Epithelial cell of prostate (primary cell): ENCODE measurements at regions not wholly inside any gene's neighbourhood (a gene's known extent, or its start where the extent isn't known, plus 50 kb on each side); places are given as distances from the start of the nearest gene placed in this dataset.

Experiments used
- DNase-seq: peaks from one replicate; pipeline ENCODE4 v3.0.0-alpha.2; 2011; ENCODE audit warnings: low read depth, low spot score
- H3K27ac ChIP-seq: fragments of 450-650 bp; 2 replicates; pipeline ENCODE4 v1.5.1; 2017; ENCODE audit warnings: mild to moderate bottlenecking

DNA sequence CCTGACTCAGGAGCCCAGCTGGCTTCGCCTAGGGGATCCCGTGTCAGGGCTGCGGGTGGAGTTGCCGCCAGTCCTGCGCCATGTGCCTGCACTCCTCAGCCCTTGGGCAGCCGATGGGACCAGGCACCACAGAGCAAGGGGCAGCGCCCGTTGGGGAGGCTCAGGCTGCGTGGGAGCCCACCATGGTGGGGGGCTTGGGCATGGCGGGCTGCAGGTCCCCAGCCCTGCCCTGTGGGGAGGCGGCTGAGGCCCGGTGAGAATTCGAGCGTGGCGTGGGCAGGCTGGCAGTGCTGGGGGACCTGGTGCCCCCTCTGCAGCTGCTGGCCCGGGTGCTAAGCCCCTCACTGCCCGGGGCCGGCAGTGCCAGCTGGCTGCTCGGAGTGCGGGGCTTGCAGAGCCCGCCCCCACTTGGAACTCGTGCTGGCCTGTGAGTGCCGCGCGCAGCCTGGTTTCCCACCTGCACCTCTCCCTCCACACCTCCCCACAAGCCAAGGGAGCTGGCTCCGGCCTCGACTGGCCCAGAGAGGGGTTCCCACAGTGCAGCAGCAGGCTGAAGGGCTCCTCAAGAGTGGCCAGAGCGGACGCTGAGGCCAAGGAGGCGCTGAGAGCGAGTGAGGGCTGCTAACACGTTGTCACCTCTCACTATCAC is 135.1 kb upstream of the SEL1L start:
- no peak overlapping the region for H3K27ac ChIP-seq
- no peak for DNase-seq

DNA sequence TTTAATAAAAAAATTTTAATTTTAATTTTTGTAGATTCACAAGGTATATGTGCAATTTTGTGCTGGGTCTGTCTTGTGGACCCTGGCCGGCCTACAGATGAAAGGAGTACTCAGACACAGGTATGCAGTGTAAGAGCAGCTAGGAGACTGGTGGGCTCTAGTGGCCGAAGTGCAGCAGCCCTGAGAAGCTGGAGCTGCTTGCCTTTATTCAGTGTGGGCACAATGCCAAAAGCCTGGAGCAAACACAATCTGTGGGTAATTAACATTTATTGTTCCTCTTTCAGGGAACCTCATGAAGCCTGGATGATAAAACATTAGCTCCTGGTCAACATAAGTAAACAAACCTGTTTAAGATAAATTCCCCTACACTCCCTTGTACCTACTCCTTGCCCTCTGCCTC is 135.7 kb upstream of the SEL1L start:
- no peak for DNase-seq
- no peak overlapping the region for H3K27ac ChIP-seq

DNA sequence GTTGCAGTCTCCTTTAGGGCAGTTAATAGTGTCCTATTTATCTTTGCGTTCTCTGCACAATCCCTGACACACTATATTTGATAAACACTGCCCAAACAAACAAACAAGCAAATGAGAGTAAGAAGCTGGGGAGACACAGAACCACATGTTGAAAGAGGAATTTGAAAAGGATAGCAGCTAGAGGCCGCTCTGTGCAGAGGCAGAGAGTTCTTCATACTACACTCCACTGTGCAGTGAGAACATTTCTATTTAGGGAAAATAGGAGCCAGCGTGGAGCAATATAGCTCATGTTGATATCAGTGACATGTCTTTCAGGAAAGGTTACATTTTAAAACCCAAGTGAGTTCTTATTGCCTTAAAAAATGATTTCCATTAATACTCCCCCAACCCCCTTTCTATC is 140.3 kb upstream of the SEL1L start:
- H3K27ac ChIP-seq: no peak overlapping the region
- DNase-seq: no peak

DNA sequence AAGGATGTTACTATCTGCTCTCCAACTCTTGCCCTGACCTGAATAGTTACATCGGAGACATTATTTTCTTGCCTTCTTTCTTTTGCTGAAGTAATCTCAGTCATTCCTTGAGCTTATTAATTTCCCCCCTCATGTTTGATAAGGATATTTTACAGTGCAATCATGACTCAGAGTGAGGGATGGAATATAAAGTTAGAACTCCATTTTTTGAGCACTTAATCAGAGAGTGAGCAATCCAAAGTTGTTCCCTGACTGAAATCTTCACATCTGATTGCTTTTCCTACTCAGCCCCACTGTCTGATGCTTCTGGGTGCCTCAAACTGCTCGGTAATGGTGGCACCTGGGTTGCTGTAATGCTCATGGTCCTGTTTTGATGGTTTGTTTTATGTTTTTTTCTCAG is 142.7 kb upstream of the SEL1L start:
- no peak overlapping the region for H3K27ac ChIP-seq
- DNase-seq: no peak

DNA sequence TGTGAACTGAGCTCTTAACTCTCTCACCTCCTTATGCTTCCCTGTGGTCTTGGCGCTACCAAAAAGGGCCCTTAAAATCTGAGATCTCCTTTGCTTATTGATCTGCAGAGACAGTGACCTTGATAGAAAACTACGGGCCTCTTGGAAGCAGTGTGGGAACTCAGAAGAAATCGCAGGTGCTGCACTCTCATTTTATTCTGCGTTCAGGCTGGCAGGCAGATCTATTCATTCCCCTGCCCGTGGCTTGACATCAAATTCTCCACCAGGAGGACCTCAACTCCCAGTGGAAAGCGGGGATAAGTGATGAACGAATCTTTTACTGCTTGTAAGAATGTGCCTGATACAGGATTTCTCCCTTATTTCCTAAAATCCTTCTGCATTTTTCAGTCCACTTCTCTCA is 143.2 kb upstream of the SEL1L start:
- H3K27ac ChIP-seq: no peak overlapping the region

DNA sequence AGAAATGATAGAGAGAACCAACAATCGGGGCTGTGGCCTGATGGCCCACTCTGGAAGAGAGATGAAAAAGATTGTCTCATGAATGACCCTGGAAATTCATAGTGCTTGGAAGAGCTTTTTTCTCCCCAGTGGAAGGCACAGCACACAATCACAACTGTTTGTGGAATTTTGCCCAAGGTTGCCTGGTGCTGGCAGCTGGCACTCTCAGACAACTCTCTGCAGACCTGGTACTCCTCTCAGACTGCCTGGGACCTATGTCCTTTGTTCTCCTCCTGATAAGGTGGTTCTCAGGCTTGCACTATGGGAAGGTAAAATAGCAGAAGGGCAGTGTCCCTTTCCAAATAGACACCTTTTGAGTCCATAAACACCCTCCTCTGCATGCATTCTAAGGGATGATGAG is 144.1 kb upstream of the SEL1L start:
- no peak overlapping the region for H3K27ac ChIP-seq
- DNase-seq: no peak

More for the DNA sequence above, 143.2 kb upstream of the SEL1L start:
- DNase-seq: no peak

DNA sequence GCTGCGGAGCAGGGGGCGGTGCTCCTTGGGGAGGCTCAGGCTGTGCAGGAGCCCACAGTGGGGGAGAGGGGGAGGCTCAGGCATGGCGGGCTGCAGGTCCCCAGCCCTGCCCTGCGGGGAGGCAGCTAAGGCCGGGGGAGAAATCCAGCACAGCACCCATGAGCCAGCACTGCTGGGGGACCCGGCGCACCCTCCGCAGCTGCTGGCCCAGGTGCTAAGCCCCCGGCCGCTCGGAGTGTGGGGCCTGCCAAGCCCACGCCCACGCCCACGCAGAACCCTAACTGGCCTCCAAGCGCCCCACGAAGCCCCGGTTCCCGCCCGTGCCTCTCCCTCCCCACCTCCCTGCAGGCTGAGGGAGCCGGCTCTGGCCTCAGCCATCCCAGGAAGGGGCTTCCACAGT is 145.6 kb upstream of the SEL1L start:
- DNase-seq: no peak
- no peak overlapping the region for H3K27ac ChIP-seq

DNA sequence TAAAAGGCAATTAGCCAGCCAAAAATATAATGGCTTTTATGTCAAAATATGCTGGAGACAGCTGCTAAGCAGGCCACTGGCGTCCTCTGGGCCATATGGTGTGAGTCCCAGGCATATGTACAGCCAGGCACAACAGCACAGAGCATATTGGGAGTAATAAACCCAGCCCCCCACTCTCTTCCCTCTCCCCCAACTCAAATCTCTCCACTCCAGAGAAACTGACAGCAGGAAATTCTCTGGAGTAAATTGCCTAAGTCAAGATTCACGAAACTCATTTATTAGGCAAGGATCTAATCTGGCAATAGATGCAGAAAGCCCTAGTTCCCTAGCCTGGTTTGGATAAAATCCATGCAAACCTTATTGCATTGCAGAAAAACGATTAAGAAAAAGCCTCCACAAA is 147.9 kb upstream of the SEL1L start:
- no peak for DNase-seq
- H3K27ac ChIP-seq: no peak overlapping the region

DNA sequence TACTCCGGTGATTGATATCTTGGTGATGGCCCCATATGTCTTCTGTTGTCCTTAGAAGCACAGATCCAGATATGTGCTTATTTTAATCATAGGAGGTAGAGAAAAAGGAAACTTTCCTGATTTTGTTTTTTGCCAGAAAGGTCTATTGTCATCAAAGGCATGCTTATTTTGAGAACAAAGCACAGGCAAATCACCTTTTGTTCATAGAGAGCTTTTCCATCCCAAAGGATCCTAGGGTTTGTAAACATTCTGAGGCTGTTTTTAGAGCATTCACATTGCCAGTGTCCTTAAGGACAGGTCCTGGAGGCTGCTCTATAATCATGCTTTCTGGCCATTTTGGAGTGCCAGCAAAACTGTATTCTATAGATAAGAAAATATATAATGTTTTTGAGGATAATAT is 148.5 kb upstream of the SEL1L start:
- no peak for DNase-seq

DNA sequence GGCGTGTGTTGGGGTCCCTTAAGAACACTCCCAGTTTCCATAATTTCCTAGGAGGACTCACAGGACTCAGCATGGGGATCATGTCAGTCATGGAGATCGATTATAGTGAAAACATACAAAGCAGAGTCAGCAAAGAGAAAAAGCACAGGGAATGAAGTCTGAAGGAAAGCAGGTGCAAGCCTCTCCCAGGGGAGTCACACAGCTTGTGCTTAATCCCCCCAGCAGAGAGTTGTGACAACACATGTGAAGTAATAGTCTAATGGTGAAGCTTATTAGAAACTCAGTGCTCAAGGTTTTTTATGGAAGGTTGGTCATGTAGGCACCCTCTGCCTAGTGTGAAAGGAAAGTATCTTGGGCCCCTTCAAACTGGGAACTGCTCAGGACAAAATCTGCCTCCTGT is 149.0 kb upstream of the SEL1L start:
- no peak overlapping the region for H3K27ac ChIP-seq
- DNase-seq: no peak

More for the DNA sequence above, 148.5 kb upstream of the SEL1L start:
- H3K27ac ChIP-seq: no peak overlapping the region

DNA sequence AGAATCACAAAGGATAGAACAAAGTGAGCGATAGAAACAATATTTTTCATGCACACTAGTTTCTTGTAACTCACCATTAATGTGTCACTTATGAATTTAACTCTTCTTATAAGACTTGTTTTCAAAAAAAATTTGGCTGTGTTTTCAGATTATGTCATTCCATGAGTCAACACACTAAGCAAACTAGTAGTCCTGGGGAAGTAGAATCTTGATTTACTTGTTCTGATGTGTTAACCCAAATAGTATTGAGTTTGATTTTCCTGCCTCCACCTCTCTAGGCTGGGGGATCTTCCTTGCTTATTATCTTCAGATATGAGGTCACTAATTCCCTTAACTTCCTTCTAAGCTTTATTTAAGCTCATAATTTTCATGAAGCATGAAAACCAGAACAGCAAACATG is 151.0 kb upstream of the SEL1L start:
- DNase-seq: peak; percentile 12

DNA sequence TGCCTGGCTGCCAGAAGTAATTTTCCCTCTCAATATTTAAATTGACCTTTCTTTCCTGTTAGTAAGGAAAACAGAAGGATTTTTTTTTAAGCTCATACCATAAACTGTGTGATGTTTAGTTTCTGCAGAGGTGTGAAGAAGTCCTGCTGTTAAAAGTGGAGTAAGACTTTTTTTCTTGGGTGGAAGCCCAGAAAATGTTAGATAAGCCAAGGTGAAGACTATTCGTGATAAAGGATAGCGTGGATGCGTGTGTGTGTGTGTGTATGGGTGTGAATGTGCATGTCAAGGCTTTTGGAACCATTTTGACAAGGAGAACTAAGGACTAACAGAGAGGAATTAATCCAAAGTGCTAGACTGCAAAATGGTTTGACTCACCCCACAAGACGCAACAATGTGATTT is 152.9 kb upstream of the SEL1L start:
- no peak for DNase-seq
- no peak overlapping the region for H3K27ac ChIP-seq

More for the DNA sequence above, 151.0 kb upstream of the SEL1L start:
- H3K27ac ChIP-seq: no peak overlapping the region

DNA sequence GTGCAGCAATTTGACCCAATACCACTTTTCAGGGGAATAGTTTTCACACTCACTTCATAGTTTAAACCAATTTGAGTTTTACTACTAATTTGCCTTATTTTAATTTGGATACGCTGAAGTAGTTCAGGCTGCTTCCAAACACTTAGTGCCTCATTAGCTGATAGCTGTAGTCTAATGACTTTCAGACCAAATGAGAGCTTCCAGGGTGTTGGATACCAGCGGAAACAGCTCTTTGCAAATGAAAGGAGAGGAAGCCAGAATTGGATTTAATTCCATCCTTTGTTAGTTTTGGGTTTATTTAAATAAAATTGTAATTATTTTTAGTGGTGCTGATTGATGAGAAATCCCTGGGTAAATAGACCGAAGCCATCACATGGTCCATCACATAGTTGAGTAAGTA is 158.3 kb upstream of the SEL1L start:
- DNase-seq: no peak
- no peak overlapping the region for H3K27ac ChIP-seq

DNA sequence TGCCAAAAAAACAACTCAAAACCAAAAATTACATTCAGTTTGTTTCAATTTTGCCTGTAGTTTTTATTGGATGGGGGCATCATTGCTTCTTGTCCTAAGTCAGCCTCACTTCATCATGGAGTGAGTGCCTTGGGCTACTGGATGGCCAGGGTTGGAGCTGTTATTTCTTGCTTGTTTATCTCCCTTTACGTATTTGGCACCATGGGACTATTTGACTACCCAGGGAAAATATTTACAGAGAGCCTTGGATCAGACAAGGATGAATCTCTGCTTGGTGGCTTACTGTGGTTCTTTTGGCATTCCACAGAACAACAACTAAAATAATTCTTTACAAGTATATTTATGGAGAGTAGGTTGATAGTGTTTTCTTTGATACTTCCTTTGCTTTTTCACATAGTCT is 160.8 kb upstream of the SEL1L start:
- no peak for DNase-seq
- H3K27ac ChIP-seq: no peak overlapping the region

DNA sequence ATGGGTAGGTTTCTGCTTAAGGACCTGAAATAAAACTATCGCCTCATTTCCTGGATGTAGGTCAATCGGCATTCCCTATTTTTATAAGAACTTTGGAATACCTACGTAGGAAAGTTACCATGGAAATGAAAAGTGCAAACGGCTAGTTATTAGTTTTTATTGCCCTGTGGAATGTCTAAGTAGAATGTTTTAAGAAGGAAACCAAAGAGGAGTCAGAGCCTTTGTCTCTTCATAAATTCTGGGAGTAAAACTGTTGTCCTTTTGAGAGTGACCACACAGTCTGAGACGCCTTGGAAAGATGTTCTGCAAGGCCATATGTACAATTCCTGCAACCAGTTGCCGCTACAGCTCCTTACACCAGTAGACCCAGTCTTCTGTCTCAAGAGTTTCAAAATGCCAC is 176.0 kb upstream of the SEL1L start:
- no peak overlapping the region for H3K27ac ChIP-seq
- DNase-seq: no peak

DNA sequence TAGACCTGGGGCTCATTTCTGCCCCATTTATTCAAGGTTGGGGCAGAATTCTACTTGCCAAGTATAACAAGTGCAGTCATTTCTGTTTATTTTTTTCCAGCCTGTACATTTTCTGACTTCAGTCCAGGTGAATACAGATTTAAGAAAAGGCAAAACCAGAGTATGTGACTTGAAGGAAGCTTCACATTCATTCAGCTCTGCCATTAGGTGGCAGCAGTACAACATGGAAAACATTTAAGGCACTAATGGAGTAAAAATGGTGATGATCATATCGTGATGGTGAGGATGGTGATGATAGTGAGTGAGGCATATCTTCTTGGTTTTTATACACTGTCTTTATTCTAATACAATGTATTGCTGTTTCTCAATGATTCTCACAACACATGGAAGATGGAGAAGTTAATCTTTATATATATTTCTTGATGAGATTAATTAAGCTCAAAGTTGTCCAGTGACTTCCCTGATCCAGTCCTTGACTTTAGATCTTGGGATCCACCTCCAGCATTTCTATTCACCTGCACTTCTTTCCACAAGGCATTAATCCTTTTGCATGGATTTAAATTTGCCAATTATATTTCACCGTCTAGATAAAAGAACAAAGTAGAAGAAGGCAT is 176.7 kb upstream of the SEL1L start:
- no peak for DNase-seq
- no peak overlapping the region for H3K27ac ChIP-seq

DNA sequence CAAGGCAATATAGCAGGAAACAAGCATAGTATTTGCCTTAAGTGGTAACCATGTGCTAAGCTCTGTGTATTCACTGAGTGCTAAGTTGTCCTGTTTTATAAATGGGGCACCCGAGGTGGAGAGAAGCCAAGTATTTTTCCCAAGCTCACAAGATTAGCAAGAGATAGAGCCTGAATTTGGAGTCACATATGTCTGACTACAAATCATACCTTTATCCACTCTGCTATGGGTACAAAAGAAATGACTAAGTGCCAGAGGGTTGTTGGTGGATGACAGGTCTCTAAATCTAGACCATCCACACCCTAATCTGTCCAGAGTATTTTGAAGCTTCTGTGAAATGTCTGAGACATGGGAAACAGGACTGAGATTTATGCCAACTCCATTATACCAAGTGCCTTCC is 182.1 kb upstream of the SEL1L start:
- no peak overlapping the region for H3K27ac ChIP-seq
- no peak for DNase-seq

DNA sequence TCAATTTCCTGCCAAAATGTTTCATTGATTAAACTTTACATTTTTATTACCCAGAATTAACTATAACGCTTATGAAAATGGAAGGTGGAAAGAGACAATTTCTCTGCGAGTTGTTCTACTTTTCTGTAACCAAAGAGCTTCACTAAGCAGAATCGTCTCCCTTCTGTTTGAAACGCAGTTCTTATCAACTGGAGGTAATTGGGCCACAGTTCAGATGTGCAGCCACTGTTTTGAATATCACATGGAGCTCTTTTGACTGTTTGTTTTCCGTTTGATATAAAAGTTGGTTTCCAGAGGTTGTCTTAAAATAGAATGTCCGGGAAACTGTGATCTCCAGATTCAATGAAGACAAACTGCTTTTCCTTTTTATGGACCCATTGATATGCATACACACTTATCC is 183.3 kb upstream of the SEL1L start:
- H3K27ac ChIP-seq: no peak overlapping the region
- DNase-seq: no peak

DNA sequence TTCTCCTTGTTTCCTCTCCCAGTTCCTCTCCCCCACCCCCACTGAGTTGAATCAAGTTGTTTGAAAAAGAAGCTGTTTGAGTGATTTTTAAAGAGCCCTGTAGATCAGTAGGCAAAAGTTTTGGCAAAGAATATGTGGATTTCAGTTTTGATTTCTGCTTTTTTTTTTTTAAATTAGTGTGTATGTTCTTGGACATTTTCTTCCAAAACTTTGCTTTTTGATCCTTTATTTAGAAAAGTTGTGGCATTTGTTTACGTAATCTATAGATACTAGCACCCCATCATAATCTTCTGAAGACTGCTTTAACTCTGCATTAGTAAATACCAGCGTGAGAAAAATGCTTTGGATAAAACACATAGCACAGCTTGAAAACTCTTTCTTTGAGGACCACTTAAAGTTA is 190.3 kb upstream of the SEL1L start:
- H3K27ac ChIP-seq: no peak overlapping the region
- no peak for DNase-seq

DNA sequence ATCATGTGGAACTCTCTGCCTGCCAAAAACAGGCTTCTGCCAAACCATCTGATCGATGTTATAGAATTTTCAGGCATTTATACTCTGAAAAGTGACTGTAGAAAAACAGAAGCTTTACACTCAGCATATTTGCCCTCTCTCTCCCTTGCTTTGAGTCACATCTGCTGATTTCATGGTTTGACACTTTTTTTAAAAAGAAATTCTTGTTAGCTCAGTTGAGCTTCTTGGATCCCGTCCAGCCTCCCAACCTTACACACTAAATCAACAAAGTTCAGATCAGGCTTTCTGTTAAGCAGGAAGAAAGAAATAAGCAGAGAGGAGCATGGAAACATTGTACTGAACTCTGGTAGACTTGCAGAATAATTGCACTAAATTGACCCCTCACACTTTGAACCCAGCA is 193.6 kb upstream of the SEL1L start:
- H3K27ac ChIP-seq: no peak overlapping the region
- DNase-seq: no peak

DNA sequence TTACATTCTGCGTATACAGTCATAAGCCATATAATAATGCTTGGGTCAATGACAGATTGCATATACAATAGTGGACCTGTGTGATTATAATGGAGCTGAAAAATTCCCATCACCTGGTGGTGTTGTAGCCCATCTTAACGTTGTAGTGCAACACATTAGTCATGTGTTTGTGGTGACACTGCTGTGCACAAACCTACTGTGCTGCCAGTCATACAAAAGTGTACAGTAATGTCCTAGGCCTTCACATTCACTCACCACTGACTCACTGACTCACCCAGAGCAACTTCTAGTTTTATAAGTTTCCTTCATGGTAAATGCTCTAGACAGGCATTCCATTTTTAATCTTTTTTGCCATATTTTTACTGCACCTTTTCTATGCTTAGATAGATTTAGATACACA is 194.8 kb upstream of the SEL1L start:
- no peak overlapping the region for H3K27ac ChIP-seq
- no peak for DNase-seq

DNA sequence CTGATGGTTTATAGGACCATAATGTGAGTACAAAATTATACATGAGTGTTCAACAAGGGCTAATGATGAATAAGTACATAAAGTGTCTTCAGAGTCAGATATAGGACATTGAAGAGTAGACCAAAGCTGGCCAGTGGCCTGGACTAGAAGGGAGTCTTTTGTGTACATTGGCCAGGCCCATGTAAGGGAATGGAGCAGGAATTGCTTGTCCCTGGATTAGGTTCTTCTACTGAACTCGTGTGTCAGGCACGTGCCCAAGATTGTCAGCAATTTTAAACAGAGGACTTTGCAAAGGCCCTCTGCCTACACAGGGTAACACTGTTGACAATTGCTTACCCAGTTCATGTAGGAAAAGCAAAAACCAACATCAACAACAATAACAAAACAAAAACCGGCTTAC is 196.0 kb upstream of the SEL1L start:
- no peak overlapping the region for H3K27ac ChIP-seq
- DNase-seq: no peak
